SK-N-MC (cell line): ENCODE measurements at regions not wholly inside any gene's neighbourhood (a gene's known extent, or its start where the extent isn't known, plus 50 kb on each side); places are given as distances from the start of the nearest gene placed in this dataset.
A peak's percentile ranks its signal among the peaks of the same experiment; 100 is the strongest.
"Not testable (repeated sequence)": the region's sequence is repeated elsewhere in the genome, so short reads cannot be mapped to it uniquely, and the experiment has no call there.

Experiments
- DNase-seq: peaks from one replicate; pipeline ENCODE4 v3.0.0-alpha.2; 2011; ENCODE audit warnings: low read depth, low spot score
- H3K27ac ChIP-seq: fragments of 200-600 bp; sonication (generic); 2 replicates; pipeline ENCODE4 v1.5.1; 2016; ENCODE audit warnings: mixed run types
- H3K36me3 ChIP-seq: fragments of 200-600 bp; sonication (generic); 2 replicates; pipeline ENCODE4 v1.6.1; 2017; ENCODE audit warnings: antibody characterized with exemption, low read length, mixed read lengths; ENCODE audit not compliant: insufficient read depth
- H3K4me3 ChIP-seq: fragments of 200-600 bp; sonication (generic); 2 replicates; pipeline ENCODE4 v1.5.1; 2016
- H3K9ac ChIP-seq: fragments of 200-600 bp; sonication (generic); 2 replicates; pipeline ENCODE4 v1.8.0; 2017; ENCODE audit warnings: mixed run types, mixed read lengths; ENCODE audit not compliant: insufficient read length
- H3K9me3 ChIP-seq: fragments of 200-600 bp; sonication (generic); 2 replicates; pipeline ENCODE4 v1.6.1; 2017; ENCODE audit warnings: low read depth, mild to moderate bottlenecking, antibody characterized with exemption, low read length, moderate library complexity, mixed read lengths
- EZH2 ChIP-seq: fragments of 200-600 bp; sonication (generic); IDR thresholded peaks from one replicate; pipeline ENCODE4 v1.6.1; 2017; ENCODE audit warnings: antibody characterized with exemption
- FOXP2 ChIP-seq: optimal IDR thresholded peaks from 2 replicates; pipeline ENCODE3; 2011; ENCODE audit warnings: mild to moderate bottlenecking, moderate library complexity; ENCODE audit not compliant: insufficient read depth; ENCODE audit errors: extremely low read length, control extremely low read depth
- POLR2AphosphoS5 ChIP-seq: IDR thresholded peaks from 2 replicates; pipeline ENCODE4 v1.6.1; 2012; ENCODE audit warnings: mild to moderate bottlenecking, low read depth, low read length, borderline replicate concordance

DNA sequence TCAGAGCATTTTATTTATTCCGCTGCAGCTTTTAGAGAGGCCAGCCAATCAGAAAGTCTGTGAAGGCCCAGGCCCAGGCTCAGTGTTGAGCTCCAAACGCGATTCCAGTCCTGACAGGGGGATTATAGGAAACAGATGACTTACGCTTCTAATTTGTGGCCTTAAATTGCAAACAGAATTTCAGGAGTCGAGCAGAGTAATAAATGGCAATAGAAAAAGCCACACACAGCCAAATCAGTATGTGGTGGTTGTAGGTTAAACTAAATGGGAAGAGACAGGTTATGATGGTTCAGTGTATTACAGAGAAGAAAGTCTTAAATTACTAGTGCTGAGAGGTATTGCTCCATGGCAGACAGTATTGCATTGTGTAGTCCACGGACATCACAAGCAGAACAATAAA is 131.0 kb upstream of the ZEB2 start:
- H3K36me3 ChIP-seq: no peaks in the 10 kb centered on the region
- 0 out of 2 replicates have a peak, but pooled peaks have one; percentile 26 for TF ChIP-seq POLR2AphosphoS5
- no peak for TF ChIP-seq FOXP2
- H3K4me3 ChIP-seq: peak overlapping the region; percentile 73
- no peaks in the 10 kb centered on the region for H3K9me3 ChIP-seq
- H3K9ac ChIP-seq: peak overlapping the region; percentile 85
- H3K27ac ChIP-seq: peak overlapping the region; percentile 100
- DNase-seq: peak; percentile 86

GRCh38 chr2:144648837-144649465 is 129.0 kb upstream of the ZEB2 start:
- Histone ChIP-seq H3K9ac (peak overlapping the region; percentile 85), H3K36me3 (no peaks in the 10 kb centered on the region), H3K9me3 (no peaks in the 10 kb centered on the region), H3K4me3 (peak overlapping the region; percentile 14; the same call in 1 of the 2 replicates), H3K27ac (peak overlapping the region; percentile 100)
- DNase-seq: no peak
- TF ChIP-seq FOXP2 (no peak), EZH2 (no peak), POLR2AphosphoS5 (no peak)

- TF ChIP-seq POLR2AphosphoS5 (no peak), EZH2 (no peak), FOXP2 (no peak)
- no peak for DNase-seq
- Histone ChIP-seq H3K9ac (no peak overlapping the region), H3K36me3 (no peaks in the 10 kb centered on the region), H3K9me3 (no peaks in the 10 kb centered on the region), H3K27ac (peak overlapping the region; percentile 44), H3K4me3 (no peak overlapping the region)
Measured at GRCh38 chr2:144645083-144645778, 125.3 kb upstream of the ZEB2 start.

GRCh38 chr2:144644549-144644948 is 124.6 kb upstream of the ZEB2 start:
- H3K9ac ChIP-seq: no peak overlapping the region
- peak overlapping the region; percentile 44 for H3K27ac ChIP-seq
- TF ChIP-seq EZH2: no peak
- no peaks in the 10 kb centered on the region for H3K9me3 ChIP-seq
- no peaks in the 10 kb centered on the region for H3K36me3 ChIP-seq
- no peak for DNase-seq
- H3K4me3 ChIP-seq: no peak overlapping the region

DNA sequence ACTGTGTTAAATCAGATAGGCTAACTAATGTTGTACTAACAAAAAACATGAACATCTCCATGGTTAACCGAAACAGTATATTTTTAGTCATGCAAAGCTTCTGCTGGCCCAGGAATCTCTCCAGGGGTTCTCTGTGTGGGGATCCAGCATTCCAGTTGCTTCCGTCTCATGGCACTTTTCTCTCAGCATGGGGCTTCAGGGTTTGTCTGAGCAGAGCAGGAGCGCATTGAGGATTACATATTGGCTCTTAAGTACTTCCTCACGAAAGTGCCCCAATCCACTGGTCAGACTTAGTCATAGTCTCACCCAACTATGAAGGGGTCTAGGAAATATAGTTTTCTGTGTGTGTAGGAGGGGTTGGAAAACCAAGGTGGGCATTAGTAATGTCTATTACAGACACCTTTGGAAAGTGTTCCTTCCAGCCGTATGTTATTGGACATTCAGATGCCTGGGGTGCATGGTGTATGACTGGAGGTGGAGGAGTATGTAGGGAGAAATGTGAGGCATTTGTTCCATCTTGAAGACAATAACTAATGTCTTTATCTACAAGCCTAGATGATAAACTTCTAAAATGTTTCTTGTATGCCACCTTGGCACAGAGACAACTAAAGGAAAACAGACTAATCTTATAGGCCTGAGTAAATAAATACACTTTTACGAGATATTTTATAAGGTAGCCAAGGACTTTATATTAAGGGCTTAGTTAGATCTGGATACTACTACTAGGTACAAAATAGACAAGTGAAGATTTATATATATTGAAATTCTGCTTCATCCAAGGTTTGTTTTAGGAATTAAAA is 123.8 kb upstream of the ZEB2 start:
- H3K27ac ChIP-seq: peak overlapping the region; percentile 44
- TF ChIP-seq POLR2AphosphoS5 (no peak), EZH2 (no peak), FOXP2 (no peak)
- no peaks in the 10 kb centered on the region for H3K9me3 ChIP-seq
- H3K36me3 ChIP-seq: no peaks in the 10 kb centered on the region
- no peak overlapping the region for H3K9ac ChIP-seq
- 0 out of 2 replicates have a peak overlapping the region, but pooled peaks have one; percentile 0 for H3K4me3 ChIP-seq
- peak; percentile 76 for DNase-seq

DNA sequence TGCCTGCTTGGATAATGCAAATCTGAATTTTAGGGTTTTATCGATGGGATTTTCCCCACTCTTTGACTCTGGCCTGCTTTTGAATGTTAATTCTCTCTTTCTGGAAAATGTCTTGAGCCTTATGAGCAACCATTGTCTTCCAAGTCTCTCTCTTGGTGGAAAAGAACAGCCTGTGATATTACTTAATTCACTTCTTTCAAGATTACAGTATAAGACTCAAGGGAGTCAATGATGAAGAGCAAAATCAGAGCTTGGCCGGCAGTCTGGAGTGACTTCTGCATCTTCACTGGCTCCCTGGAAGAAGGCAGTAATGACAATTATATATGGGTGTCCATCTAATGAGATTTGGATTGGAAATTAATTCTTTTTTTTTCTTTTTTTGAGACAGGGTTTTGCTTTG is 122.9 kb upstream of the ZEB2 start:
- no peaks in the 10 kb centered on the region for H3K9me3 ChIP-seq
- peak overlapping the region; percentile 44 for H3K27ac ChIP-seq
- TF ChIP-seq EZH2: no peak
- TF ChIP-seq POLR2AphosphoS5: no peak
- TF ChIP-seq FOXP2: no peak
- no peaks in the 10 kb centered on the region for H3K36me3 ChIP-seq
- no peak overlapping the region for H3K9ac ChIP-seq
- DNase-seq: no peak
- no peak overlapping the region for H3K4me3 ChIP-seq

- H3K27ac ChIP-seq: no peak overlapping the region
- no peak overlapping the region for H3K9ac ChIP-seq
- DNase-seq: no peak
- TF ChIP-seq POLR2AphosphoS5 (no peak), EZH2 (no peak), FOXP2 (no peak)
- H3K9me3 ChIP-seq: no peaks in the 10 kb centered on the region
- H3K36me3 ChIP-seq: no peaks in the 10 kb centered on the region
- H3K4me3 ChIP-seq: no peak overlapping the region
Measured at GRCh38 chr2:144642131-144642530, 122.2 kb upstream of the ZEB2 start.

DNA sequence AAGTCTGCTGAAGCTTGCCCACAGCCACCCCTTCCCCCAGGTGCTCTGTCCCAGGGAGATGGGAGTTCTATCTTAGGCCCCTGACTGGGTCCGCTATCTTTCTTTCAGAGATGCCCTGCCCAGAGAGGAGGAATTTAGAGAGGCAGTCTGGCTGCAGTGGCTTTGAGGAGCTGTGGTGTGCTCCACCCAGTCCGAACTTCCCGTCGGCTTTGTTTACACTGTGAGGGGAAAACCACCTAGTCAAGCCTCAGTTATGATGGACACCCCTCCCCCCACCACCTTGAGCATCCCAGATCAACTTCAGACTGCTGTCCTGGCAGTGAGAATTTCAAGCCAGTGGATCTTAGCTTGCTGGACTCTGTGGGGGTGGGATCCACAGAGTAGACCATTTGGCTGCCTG is 118.3 kb upstream of the ZEB2 start:
- not testable (repeated sequence) for DNase-seq, H3K9ac ChIP-seq, H3K36me3 ChIP-seq, H3K4me3 ChIP-seq, H3K27ac ChIP-seq, H3K9me3 ChIP-seq

GRCh38 chr2:144636860-144637259 is 116.9 kb upstream of the ZEB2 start:
- not testable (repeated sequence) for DNase-seq, H3K9ac ChIP-seq, H3K9me3 ChIP-seq, H3K27ac ChIP-seq, H3K4me3 ChIP-seq, H3K36me3 ChIP-seq
